ENCODE measurements at regions not wholly inside any gene's neighbourhood (a gene's known extent, or its start where the extent isn't known, plus 50 kb on each side); places are given as distances from the start of the nearest gene placed in this dataset.

DNA sequence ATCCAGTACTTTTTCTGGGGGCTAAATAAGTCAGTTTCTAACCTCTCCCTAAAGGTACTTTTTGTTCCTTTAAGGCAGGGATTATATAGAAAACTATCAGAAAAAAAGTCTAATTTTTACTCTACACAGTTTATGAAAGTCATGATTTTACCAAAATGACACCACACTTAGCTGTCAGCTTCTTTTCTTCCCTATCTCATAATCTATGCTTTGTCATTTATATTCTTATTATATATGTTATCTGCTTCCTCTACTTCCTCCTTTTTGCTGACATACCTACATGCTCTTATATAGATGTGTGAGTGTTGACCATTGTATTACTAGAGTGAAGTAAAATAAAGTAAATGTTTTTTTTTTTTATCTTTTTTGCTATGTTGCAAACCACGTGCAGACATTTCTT is 203.9 kb upstream of the CHRM2 start:
- Histone ChIP-seq H3K4me1 (no peaks in the 10 kb centered on the region), H3K27me3 (no peaks in the 10 kb centered on the region), H3K4me3 (no peak overlapping the region), H3K9me3 (no peaks in the 10 kb centered on the region), H3K27ac (replicated peaks in 1 of 4) (no peak overlapping the region), H3K36me3 (no peaks in the 10 kb centered on the region)
- DNase-seq (ENCODE audit: extremely low spot score) = no peak
- 66% methylated on average over 1 of the region's 1 CpG for WGBS
- intact Hi-C loops (cut with DNase I) = no loop called here
- TF ChIP-seq, protein P1, sequence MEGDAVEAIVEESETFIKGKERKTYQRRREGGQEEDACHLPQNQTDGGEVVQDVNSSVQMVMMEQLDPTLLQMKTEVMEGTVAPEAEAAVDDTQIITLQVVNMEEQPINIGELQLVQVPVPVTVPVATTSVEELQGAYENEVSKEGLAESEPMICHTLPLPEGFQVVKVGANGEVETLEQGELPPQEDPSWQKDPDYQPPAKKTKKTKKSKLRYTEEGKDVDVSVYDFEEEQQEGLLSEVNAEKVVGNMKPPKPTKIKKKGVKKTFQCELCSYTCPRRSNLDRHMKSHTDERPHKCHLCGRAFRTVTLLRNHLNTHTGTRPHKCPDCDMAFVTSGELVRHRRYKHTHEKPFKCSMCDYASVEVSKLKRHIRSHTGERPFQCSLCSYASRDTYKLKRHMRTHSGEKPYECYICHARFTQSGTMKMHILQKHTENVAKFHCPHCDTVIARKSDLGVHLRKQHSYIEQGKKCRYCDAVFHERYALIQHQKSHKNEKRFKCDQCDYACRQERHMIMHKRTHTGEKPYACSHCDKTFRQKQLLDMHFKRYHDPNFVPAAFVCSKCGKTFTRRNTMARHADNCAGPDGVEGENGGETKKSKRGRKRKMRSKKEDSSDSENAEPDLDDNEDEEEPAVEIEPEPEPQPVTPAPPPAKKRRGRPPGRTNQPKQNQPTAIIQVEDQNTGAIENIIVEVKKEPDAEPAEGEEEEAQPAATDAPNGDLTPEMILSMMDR (IDR thresholded peaks at IDR 0.05) = no peak
- TF ChIP-seq POLR2AphosphoS5 (IDR thresholded peaks at IDR 0.05) (no peak), EP300 (IDR thresholded peaks at IDR 0.05) (no peak), POLR2A (IDR thresholded peaks at IDR 0.05; ENCODE audit: low read depth) (no peak)

DNA sequence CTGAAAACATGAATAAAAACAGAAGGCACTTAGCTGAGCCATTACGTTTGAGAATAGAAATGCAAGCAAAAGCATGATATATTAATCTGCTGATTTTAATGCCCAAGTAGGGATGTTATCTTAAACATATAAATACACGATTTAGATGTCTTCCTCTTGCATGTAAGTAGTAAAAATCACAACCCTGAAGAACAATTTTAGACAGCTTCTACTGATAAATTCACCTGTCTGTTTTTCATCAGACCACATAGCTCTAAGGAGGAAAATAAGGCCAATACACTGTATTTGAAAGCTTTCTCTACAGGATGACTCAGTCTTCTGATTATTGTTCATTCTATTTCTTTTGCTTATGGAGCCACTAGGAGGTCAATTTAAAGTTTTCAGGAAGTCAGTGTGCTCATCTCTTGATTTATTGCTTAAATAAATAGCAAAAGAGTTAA is 210.9 kb upstream of the CHRM2 start:
- H3K4me3 ChIP-seq = no peak overlapping the region
- no peaks in the 10 kb centered on the region for H3K27me3 ChIP-seq
- DNase-seq (ENCODE audit: extremely low spot score) = no peak
- no peaks in the 10 kb centered on the region for H3K36me3 ChIP-seq
- intact Hi-C loops (cut with DNase I) = no loop called here
- TF ChIP-seq POLR2A (IDR thresholded peaks at IDR 0.05; ENCODE audit: low read depth) = no peak
- TF ChIP-seq EP300 (IDR thresholded peaks at IDR 0.05) = no peak
- no peak for TF ChIP-seq POLR2AphosphoS5 (IDR thresholded peaks at IDR 0.05)
- TF ChIP-seq, protein P1 (IDR thresholded peaks at IDR 0.05) = no peak
- H3K4me1 ChIP-seq = no peaks in the 10 kb centered on the region
- 20% methylated on average over 2 of the region's 2 CpGs for WGBS
- H3K27ac ChIP-seq (replicated peaks in 1 of 4) = no peak overlapping the region
- H3K9me3 ChIP-seq = no peaks in the 10 kb centered on the region

DNA sequence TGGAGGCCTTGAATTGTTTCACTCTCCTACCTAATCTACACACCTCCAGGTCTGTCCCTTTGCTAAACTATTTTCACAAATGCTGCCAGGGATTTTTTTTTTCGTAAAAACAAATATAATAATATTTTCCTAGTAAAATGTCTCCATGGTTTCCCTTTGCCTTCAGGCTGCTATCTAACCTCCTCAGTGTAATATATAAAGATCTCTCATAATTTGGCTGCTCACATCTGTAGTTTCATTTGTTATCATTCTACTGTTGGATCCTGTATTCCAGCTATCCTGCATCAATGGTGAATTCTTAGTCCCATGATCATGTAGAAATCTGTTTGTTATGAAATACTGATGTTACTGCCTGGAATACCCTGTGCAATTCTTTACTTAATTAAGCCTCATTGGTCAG is 211.9 kb upstream of the CHRM2 start:
- DNase-seq (ENCODE audit: extremely low spot score) = no peak
- H3K4me3 ChIP-seq = no peak overlapping the region
- WGBS = 97% methylated on average over 1 of the region's 1 CpG
- H3K27me3 ChIP-seq = no peaks in the 10 kb centered on the region
- H3K9me3 ChIP-seq = no peaks in the 10 kb centered on the region
- H3K27ac ChIP-seq (replicated peaks in 1 of 4) = no peak overlapping the region
- intact Hi-C loops (cut with DNase I) = no loop called here
- no peaks in the 10 kb centered on the region for H3K36me3 ChIP-seq
- no peak for TF ChIP-seq POLR2A (IDR thresholded peaks at IDR 0.05; ENCODE audit: low read depth)
- no peak for TF ChIP-seq POLR2AphosphoS5 (IDR thresholded peaks at IDR 0.05)
- TF ChIP-seq EP300 (IDR thresholded peaks at IDR 0.05) = no peak
- TF ChIP-seq, protein P1 (IDR thresholded peaks at IDR 0.05) = no peak
- H3K4me1 ChIP-seq = no peaks in the 10 kb centered on the region

GRCh38 chr7:136655414-136655813 is 213.0 kb upstream of the CHRM2 start:
- TF ChIP-seq, protein P1 (IDR thresholded peaks at IDR 0.05) = no peak
- TF ChIP-seq POLR2A (IDR thresholded peaks at IDR 0.05; ENCODE audit: low read depth) (no peak), EP300 (IDR thresholded peaks at IDR 0.05) (no peak), POLR2AphosphoS5 (IDR thresholded peaks at IDR 0.05) (no peak)
- intact Hi-C loops (cut with DNase I) = no loop called here
- DNase-seq (ENCODE audit: extremely low spot score) = no peak
- Histone ChIP-seq H3K27me3 (no peaks in the 10 kb centered on the region), H3K27ac (replicated peaks in 1 of 4) (no peak overlapping the region), H3K36me3 (no peaks in the 10 kb centered on the region), H3K4me3 (no peak overlapping the region), H3K4me1 (no peaks in the 10 kb centered on the region), H3K9me3 (no peaks in the 10 kb centered on the region)

GRCh38 chr7:136654406-136654805 is 214.0 kb upstream of the CHRM2 start:
- no peak for TF ChIP-seq EP300 (IDR thresholded peaks at IDR 0.05)
- TF ChIP-seq POLR2A (IDR thresholded peaks at IDR 0.05; ENCODE audit: low read depth) = no peak
- TF ChIP-seq POLR2AphosphoS5 (IDR thresholded peaks at IDR 0.05) = no peak
- TF ChIP-seq, protein P1 (IDR thresholded peaks at IDR 0.05) = no peak
- H3K9me3 ChIP-seq = no peaks in the 10 kb centered on the region
- 84% methylated on average over 3 of the region's 3 CpGs for WGBS

More at GRCh38 chr7:136654406-136654805, 214.0 kb upstream of the CHRM2 start:
- Histone ChIP-seq H3K4me3 (no peak overlapping the region), H3K4me1 (no peaks in the 10 kb centered on the region), H3K27ac (replicated peaks in 1 of 4) (no peak overlapping the region), H3K36me3 (no peaks in the 10 kb centered on the region), H3K27me3 (no peaks in the 10 kb centered on the region)
- intact Hi-C loops (cut with DNase I) = no loop called here
- no peak for DNase-seq (ENCODE audit: extremely low spot score)
